Fibroblast of pulmonary artery (primary cell): ENCODE measurements at regions not wholly inside any gene's neighbourhood (a gene's known extent, or its start where the extent isn't known, plus 50 kb on each side); places are given as distances from the start of the nearest gene placed in this dataset.

Source experiments
- DNase-seq: peaks from one replicate; pipeline ENCODE4 v3.0.0-alpha.2; 2010; ENCODE audit warnings: low read depth
- H3K4me3 ChIP-seq: replicated peaks from 2 replicates; pipeline ENCODE4 v1.5.1; 2011; ENCODE audit warnings: low read depth, mild to moderate bottlenecking, control low read depth, low read length, moderate library complexity
- TF ChIP-seq, protein P1 (sequence below): IDR thresholded peaks from 2 replicates; pipeline ENCODE4 v1.5.1; 2011; ENCODE audit warnings: mild to moderate bottlenecking, control low read depth, low read length, inconsistent platforms; ENCODE audit errors: missing control alignments

- H3K4me3 ChIP-seq = no peak overlapping the region
- DNase-seq = no peak
- TF ChIP-seq, protein P1, sequence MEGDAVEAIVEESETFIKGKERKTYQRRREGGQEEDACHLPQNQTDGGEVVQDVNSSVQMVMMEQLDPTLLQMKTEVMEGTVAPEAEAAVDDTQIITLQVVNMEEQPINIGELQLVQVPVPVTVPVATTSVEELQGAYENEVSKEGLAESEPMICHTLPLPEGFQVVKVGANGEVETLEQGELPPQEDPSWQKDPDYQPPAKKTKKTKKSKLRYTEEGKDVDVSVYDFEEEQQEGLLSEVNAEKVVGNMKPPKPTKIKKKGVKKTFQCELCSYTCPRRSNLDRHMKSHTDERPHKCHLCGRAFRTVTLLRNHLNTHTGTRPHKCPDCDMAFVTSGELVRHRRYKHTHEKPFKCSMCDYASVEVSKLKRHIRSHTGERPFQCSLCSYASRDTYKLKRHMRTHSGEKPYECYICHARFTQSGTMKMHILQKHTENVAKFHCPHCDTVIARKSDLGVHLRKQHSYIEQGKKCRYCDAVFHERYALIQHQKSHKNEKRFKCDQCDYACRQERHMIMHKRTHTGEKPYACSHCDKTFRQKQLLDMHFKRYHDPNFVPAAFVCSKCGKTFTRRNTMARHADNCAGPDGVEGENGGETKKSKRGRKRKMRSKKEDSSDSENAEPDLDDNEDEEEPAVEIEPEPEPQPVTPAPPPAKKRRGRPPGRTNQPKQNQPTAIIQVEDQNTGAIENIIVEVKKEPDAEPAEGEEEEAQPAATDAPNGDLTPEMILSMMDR = no peak
Measured at GRCh38 chr13:76239031-76239680, 603.0 kb downstream of the LMO7 start.

- TF ChIP-seq, protein P1 = no peak
- H3K4me3 ChIP-seq = no peak overlapping the region
Measured at GRCh38 chr13:76231522-76232167, 595.5 kb downstream of the LMO7 start.

GRCh38 chr13:76229281-76229680, 593.2 kb downstream of the LMO7 start:
- TF ChIP-seq, protein P1 = no peak
- H3K4me3 ChIP-seq = no peak overlapping the region
- no peak for DNase-seq

More at GRCh38 chr13:76231522-76232167, 595.5 kb downstream of the LMO7 start:
- no peak for DNase-seq

- no peak for DNase-seq
- TF ChIP-seq, protein P1 = no peak
- no peak overlapping the region for H3K4me3 ChIP-seq
Measured at GRCh38 chr13:76226941-76227340, 590.8 kb downstream of the LMO7 start.

- H3K4me3 ChIP-seq = no peak overlapping the region
- TF ChIP-seq, protein P1 = no peak
- peak; percentile 19 for DNase-seq
Measured at GRCh38 chr13:76225815-76226489, 589.8 kb downstream of the LMO7 start.

DNA sequence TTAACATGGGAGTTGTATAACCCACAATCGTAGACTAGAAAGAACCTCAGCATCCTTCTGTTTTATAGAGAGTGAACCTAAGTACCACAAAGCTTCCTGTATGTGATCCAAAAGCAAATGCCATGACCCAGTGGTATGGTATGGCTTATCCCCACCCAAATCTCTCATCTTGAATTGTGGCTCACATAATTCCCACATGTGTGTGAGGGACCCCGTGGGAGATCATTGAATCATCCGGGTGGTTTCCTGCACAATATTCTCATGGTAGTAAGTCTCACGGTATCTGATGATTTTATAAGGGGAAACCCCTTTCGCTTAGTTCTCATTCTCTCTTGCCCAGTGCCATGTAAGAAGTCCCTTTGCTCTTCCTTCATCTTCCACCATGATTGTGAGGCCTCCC, 587.9 kb downstream of the LMO7 start:
- DNase-seq = no peak
- no peak overlapping the region for H3K4me3 ChIP-seq
- TF ChIP-seq, protein P1 = no peak
